Prostate gland (tissue), 2 donors: ENCODE measurements at regions not wholly inside any gene's neighbourhood (a gene's known extent, or its start where the extent isn't known, plus 50 kb on each side); places are given as distances from the start of the nearest gene placed in this dataset.
"Not testable (repeated sequence)": the region's sequence is repeated elsewhere in the genome, so short reads cannot be mapped to it uniquely, and the experiment has no call there.

Source experiments
- DNase-seq: peaks from one replicate; pipeline ENCODE4 v3.0.0-alpha.2; 2019; ENCODE audit warnings: low spot score
- H3K27ac ChIP-seq, 2 donors: fragments of 200-600 bp; sonication (generic); 2 replicates each; pipeline ENCODE4 v1.5.1; 2017 to 2019
- H3K27me3 ChIP-seq: fragments of 200-600 bp; sonication (generic); replicated peaks from 2 replicates; pipeline ENCODE4 v1.5.1; 2019; ENCODE audit not compliant: insufficient read depth
- H3K36me3 ChIP-seq, 2 donors: fragments of 200-600 bp; sonication (generic); 1 replicate in 1 of 2; 2 replicates in 1 of 2; pipeline versions ENCODE4 v1.5.1 to v1.8.1; 2017 to 2019
- H3K4me1 ChIP-seq: fragments of 200-600 bp; sonication (generic); replicated peaks from 2 replicates; pipeline ENCODE4 v1.5.1; 2019
- H3K4me3 ChIP-seq, 2 donors: fragments of 200-600 bp; sonication (generic); 2 replicates each; pipeline ENCODE4 v1.5.1; 2017 to 2019
- H3K9me3 ChIP-seq: fragments of 200-600 bp; sonication (generic); 2 replicates; pipeline ENCODE4 v1.5.1; 2017
- CTCF ChIP-seq, 4 experiments: fragments of 200-600 bp in 2 of 4; fragments of 450-650 bp in 2 of 4; sonication (generic) in 2 of 4; IDR thresholded peaks; 1 replicate in 3 of 4; 2 replicates in 1 of 4; pipeline ENCODE4 v1.5.1; 2016 to 2019; ENCODE audit warnings: antibody characterized with exemption in 4 of 4, mild to moderate bottlenecking in 2 of 4, moderate library complexity in 2 of 4
- POLR2A ChIP-seq: fragments of 450-650 bp; IDR thresholded peaks from one replicate; pipeline ENCODE4 v1.6.1; 2016; ENCODE audit warnings: antibody characterized with exemption, mild to moderate bottlenecking
- POLR2AphosphoS5 ChIP-seq: sonication (generic); formaldehyde crosslinking; IDR thresholded peaks from one replicate; pipeline ENCODE4 v1.6.1; 2017; ENCODE audit warnings: antibody characterized with exemption
- WGBS: methylation state at CpG from one replicate; pipeline ENCODE4 v1.1.5; 2018; 5-methylcytosine and 5-hydroxymethylcytosine counted together
- intact Hi-C: fragments of 100-400 bp; cut with DNase I; formaldehyde crosslinking; loops from one replicate; pipeline ENCODE4 v1.14.2; 2022

- Histone ChIP-seq H3K27me3 (no peaks in the 10 kb centered on the region), H3K27ac (no peak overlapping the region), H3K36me3 (no peaks in the 10 kb centered on the region), H3K4me1 (no peaks in the 10 kb centered on the region), H3K4me3 (no peak overlapping the region), H3K9me3 (no peaks in the 10 kb centered on the region)
- no peak for TF ChIP-seq CTCF (IDR thresholded peaks at IDR 0.05)
- no peak for TF ChIP-seq POLR2AphosphoS5
- no peak for TF ChIP-seq POLR2A
- intact Hi-C loops, result no loop called here
- DNase-seq, result no peak
- 48% methylated on average over 3 of the region's 3 CpGs for WGBS
Observed at GRCh38 chr22:47504962-47505361, 742.5 kb downstream of the TBC1D22A start.

DNA sequence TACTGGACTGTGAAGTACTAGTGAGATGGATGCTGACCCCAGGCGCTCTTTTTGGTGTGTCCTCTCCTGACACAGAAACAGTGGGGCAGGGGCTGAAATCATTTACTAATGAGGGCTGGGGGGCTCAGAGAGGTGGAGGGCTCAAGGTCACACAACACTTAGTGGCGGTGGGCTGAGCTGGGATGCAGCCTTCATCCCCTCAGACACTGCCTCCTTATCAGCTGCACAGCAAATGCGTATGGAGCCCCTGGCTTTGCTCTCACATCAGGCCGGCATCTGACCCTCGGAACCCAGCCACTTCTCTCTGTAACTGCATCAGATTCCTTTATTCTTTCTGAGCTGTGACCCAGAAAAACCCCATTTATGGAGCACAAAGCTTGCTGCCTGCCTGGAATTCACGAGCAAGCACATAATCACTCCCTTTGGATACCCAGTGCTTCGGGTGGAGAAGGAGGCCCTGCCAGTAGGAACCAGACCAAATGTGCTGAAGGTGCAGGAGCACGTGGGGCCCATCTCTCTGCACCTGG, 736.6 kb downstream of the TBC1D22A start:
- WGBS, result 78% methylated on average over 8 of the region's 8 CpGs
- no peaks in the 10 kb centered on the region for H3K9me3 ChIP-seq
- H3K4me3 ChIP-seq, result no peak overlapping the region
- H3K36me3 ChIP-seq, result no peaks in the 10 kb centered on the region
- intact Hi-C loops, result no loop called here
- DNase-seq, result no peak
- H3K4me1 ChIP-seq, result no peaks in the 10 kb centered on the region
- no peaks in the 10 kb centered on the region for H3K27me3 ChIP-seq
- TF ChIP-seq POLR2AphosphoS5 (no peak), POLR2A (no peak), CTCF (IDR thresholded peaks at IDR 0.05) (no peak)
- no peak overlapping the region for H3K27ac ChIP-seq

DNA sequence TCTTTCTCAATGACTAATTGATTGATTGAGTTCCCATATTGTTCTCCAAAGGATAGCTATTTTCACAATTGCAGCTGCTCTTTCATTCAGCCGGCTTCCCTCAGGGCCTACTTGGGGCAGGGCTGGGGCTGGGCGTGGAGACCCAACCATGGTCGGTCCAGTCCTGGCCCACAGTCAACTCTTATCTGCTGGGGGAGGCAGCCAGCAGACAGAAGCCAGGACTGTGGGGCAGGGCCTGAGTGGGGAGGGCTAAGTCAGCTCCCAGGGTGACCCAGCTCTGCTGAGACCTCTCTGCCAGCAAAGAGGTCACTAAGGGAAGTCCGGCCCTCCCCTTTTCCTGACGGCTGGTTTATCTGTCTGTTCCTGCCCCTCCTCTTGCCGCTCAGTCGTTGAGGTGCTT, 735.2 kb downstream of the TBC1D22A start:
- no peak for TF ChIP-seq POLR2A
- TF ChIP-seq CTCF (IDR thresholded peaks at IDR 0.05), result no peak
- TF ChIP-seq POLR2AphosphoS5, result no peak
- DNase-seq, result no peak
- H3K9me3 ChIP-seq, result no peaks in the 10 kb centered on the region

GRCh38 chr22:47495110-47495509, 732.7 kb downstream of the TBC1D22A start:
- intact Hi-C loops, result no loop called here
- no peaks in the 10 kb centered on the region for H3K27me3 ChIP-seq
- 68% methylated on average over 1 of the region's 1 CpG for WGBS

More for the DNA sequence above, 735.2 kb downstream of the TBC1D22A start:
- no peaks in the 10 kb centered on the region for H3K4me1 ChIP-seq
- 76% methylated on average over 6 of the region's 7 CpGs for WGBS
- no peaks in the 10 kb centered on the region for H3K27me3 ChIP-seq
- no peak overlapping the region for H3K4me3 ChIP-seq
- no peaks in the 10 kb centered on the region for H3K36me3 ChIP-seq
- intact Hi-C loops, result no loop called here
- no peak overlapping the region for H3K27ac ChIP-seq

GRCh38 chr22:47488131-47488530, 725.7 kb downstream of the TBC1D22A start:
- DNase-seq, H3K4me1 ChIP-seq, H3K27ac ChIP-seq, intact Hi-C loops, H3K27me3 ChIP-seq, H3K4me3 ChIP-seq, H3K9me3 ChIP-seq, H3K36me3 ChIP-seq: not testable (repeated sequence)
- WGBS, result 94% methylated on average over 21 of the region's 24 CpGs

More at GRCh38 chr22:47495110-47495509, 732.7 kb downstream of the TBC1D22A start:
- H3K9me3 ChIP-seq, result no peaks in the 10 kb centered on the region
- no peaks in the 10 kb centered on the region for H3K36me3 ChIP-seq
- no peaks in the 10 kb centered on the region for H3K4me1 ChIP-seq
- TF ChIP-seq CTCF (IDR thresholded peaks at IDR 0.05) (no peak), POLR2AphosphoS5 (no peak), POLR2A (no peak)
- H3K4me3 ChIP-seq, result no peak overlapping the region
- no peak for DNase-seq
- H3K27ac ChIP-seq, result no peak overlapping the region
